ENCODE measurements at regions not wholly inside any gene's neighbourhood (a gene's known extent, or its start where the extent isn't known, plus 50 kb on each side); places are given as distances from the start of the nearest gene placed in this dataset.

DNA sequence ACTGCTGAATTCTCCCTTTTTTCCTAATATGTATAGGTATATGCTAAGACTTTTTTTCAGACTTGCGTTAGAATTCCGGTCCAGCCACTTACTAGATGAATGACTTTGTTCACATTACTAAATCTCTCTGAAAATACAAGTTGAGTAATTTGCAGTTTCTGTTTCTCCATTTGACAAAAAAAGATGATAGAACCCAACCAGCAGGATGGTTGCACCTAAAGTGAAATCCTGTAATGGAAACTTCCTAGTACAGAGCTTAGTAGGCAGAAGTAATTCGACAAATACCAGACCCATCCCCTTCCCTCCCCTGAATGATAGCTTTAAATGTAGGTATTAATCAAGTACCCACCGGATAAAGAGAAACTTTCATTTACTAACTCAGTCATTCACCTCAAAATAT is 113.6 kb upstream of the RAP1B start:
- TF ChIP-seq, protein P1, sequence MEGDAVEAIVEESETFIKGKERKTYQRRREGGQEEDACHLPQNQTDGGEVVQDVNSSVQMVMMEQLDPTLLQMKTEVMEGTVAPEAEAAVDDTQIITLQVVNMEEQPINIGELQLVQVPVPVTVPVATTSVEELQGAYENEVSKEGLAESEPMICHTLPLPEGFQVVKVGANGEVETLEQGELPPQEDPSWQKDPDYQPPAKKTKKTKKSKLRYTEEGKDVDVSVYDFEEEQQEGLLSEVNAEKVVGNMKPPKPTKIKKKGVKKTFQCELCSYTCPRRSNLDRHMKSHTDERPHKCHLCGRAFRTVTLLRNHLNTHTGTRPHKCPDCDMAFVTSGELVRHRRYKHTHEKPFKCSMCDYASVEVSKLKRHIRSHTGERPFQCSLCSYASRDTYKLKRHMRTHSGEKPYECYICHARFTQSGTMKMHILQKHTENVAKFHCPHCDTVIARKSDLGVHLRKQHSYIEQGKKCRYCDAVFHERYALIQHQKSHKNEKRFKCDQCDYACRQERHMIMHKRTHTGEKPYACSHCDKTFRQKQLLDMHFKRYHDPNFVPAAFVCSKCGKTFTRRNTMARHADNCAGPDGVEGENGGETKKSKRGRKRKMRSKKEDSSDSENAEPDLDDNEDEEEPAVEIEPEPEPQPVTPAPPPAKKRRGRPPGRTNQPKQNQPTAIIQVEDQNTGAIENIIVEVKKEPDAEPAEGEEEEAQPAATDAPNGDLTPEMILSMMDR (IDR thresholded peaks at IDR 0.05): no peak
- TF ChIP-seq POLR2AphosphoS5 (IDR thresholded peaks at IDR 0.05) (no peak), POLR2A (IDR thresholded peaks at IDR 0.05; ENCODE audit: low read depth) (no peak)
